Neural progenitor cell (in vitro differentiated cells): ENCODE measurements at regions not wholly inside any gene's neighbourhood (a gene's known extent, or its start where the extent isn't known, plus 50 kb on each side); places are given as distances from the start of the nearest gene placed in this dataset.

Source experiments
- DNase-seq: peaks from one replicate; pipeline ENCODE4 v3.0.0-alpha.2; 2016; ENCODE audit warnings: low spot score
- H2AFZ ChIP-seq: fragments of 200-600 bp; sonication (generic); replicated peaks from 2 replicates; pipeline ENCODE4 v1.6.1; 2016; ENCODE audit warnings: antibody characterized with exemption
- H3F3A ChIP-seq: fragments of 200-600 bp; sonication (generic); 2 replicates; pipeline ENCODE4 v1.6.1; 2016; ENCODE audit warnings: antibody characterized with exemption, low read depth
- H3K27ac ChIP-seq: fragments of 200-600 bp; sonication (generic); 2 replicates; pipeline ENCODE4 v1.5.1; 2016; ENCODE audit warnings: mild to moderate bottlenecking
- H3K27me3 ChIP-seq: fragments of 200-600 bp; sonication (generic); 2 replicates; pipeline ENCODE4 v1.6.1; 2016; ENCODE audit warnings: mild to moderate bottlenecking, moderate library complexity
- H3K36me3 ChIP-seq: fragments of 200-600 bp; sonication (generic); 2 replicates; pipeline ENCODE4 v1.5.1; 2016
- H3K4me1 ChIP-seq: fragments of 200-600 bp; sonication (generic); 2 replicates; pipeline ENCODE4 v1.6.1; 2016; ENCODE audit warnings: mixed run types
- H3K4me2 ChIP-seq: fragments of 200-600 bp; sonication (generic); 2 replicates; pipeline ENCODE4 v1.6.1; 2016
- H3K4me3 ChIP-seq: fragments of 200-600 bp; sonication (generic); 2 replicates; pipeline ENCODE4 v1.5.1; 2016
- H3K79me2 ChIP-seq: fragments of 200-600 bp; sonication (generic); 2 replicates; pipeline ENCODE4 v1.6.1; 2016; ENCODE audit warnings: low read depth
- H3K9ac ChIP-seq: fragments of 200-600 bp; sonication (generic); 2 replicates; pipeline ENCODE4 v1.6.1; 2016
- H3K9me3 ChIP-seq: fragments of 200-600 bp; sonication (generic); 2 replicates; pipeline ENCODE4 v1.5.1; 2016; ENCODE audit warnings: low read depth
- H4K20me1 ChIP-seq: fragments of 200-600 bp; sonication (generic); 2 replicates; pipeline ENCODE4 v1.6.1; 2016; ENCODE audit warnings: low read depth
- H3K27ac Mint-ChIP-seq: 3 replicates; pipeline ENCODE4 v1.8.0; 2021; ENCODE audit warnings: mixed read lengths
- H3K27me3 Mint-ChIP-seq: 2 replicates; pipeline ENCODE4 v1.8.0; 2022; ENCODE audit warnings: low read depth, mild to moderate bottlenecking, inconsistent platforms, moderate library complexity, mixed read lengths; ENCODE audit not compliant: insufficient read depth
- H3K36me3 Mint-ChIP-seq: 3 replicates; pipeline ENCODE4 v1.8.0; 2021; ENCODE audit warnings: mixed read lengths
- H3K4me1 Mint-ChIP-seq: 3 replicates; pipeline ENCODE4 v1.8.0; 2021; ENCODE audit warnings: mixed read lengths
- H3K4me3 Mint-ChIP-seq: 3 replicates; pipeline ENCODE4 v1.8.0; 2021; ENCODE audit warnings: mild to moderate bottlenecking, moderate library complexity, mixed read lengths
- H3K9me3 Mint-ChIP-seq: 3 replicates; pipeline ENCODE4 v1.8.0; 2020; ENCODE audit warnings: mixed read lengths
- CTCF ChIP-seq: fragments of 200-600 bp; sonication (generic); IDR thresholded peaks from 2 replicates; pipeline ENCODE4 v1.5.1; 2017; ENCODE audit warnings: antibody characterized with exemption, mild to moderate bottlenecking
- EZH2 ChIP-seq: fragments of 200-600 bp; sonication (generic); IDR thresholded peaks from 2 replicates; pipeline ENCODE4 v1.6.1; 2017; ENCODE audit warnings: antibody characterized with exemption, mild to moderate bottlenecking, moderate library complexity
- EZH2phosphoT487 ChIP-seq: fragments of 200-600 bp; sonication (generic); IDR thresholded peaks from 2 replicates; pipeline ENCODE4 v1.6.1; 2017; ENCODE audit warnings: antibody characterized with exemption

GRCh38 chr2:144595686-144596072 lies 75.8 kb upstream of the ZEB2 start:
- TF ChIP-seq EZH2 (no peak), CTCF (no peak), EZH2phosphoT487 (no peak)
- Mint-ChIP-seq H3K4me3 (peak overlapping the region; percentile 73), H3K4me1 (peaks cover 57% of the 10 kb centered on the region), H3K9me3 (peaks cover 8% of the 10 kb centered on the region), H3K27ac (peak overlapping the region; percentile 98), H3K27me3 (peaks cover 2% of the 10 kb centered on the region), H3K36me3 (peaks cover 4% of the 10 kb centered on the region)
- Histone ChIP-seq H3K4me2 (peak overlapping the region; percentile 42), H3K4me3 (no peak overlapping the region), H3K9me3 (no peaks in the 10 kb centered on the region), H3K36me3 (no peaks in the 10 kb centered on the region), H3K27me3 (no peaks in the 10 kb centered on the region), H3K9ac (no peak overlapping the region), H2AFZ (peak overlapping the region; percentile 93), H3K79me2 (no peaks in the 10 kb centered on the region), H3F3A (peaks cover 18% of the 10 kb centered on the region), H3K27ac (peak overlapping the region; percentile 24), H3K4me1 (peaks cover 55% of the 10 kb centered on the region), H4K20me1 (no peaks in the 10 kb centered on the region)
- DNase-seq: no peak

- H3K4me1 ChIP-seq: peaks cover 55% of the 10 kb centered on the region
Observed at GRCh38 chr2:144595279-144595678, 75.4 kb upstream of the ZEB2 start.

GRCh38 chr2:144593803-144594202 lies 73.9 kb upstream of the ZEB2 start:
- H4K20me1 ChIP-seq: no peaks in the 10 kb centered on the region
- no peaks in the 10 kb centered on the region for H3K36me3 Mint-ChIP-seq
- H3K27me3 ChIP-seq: no peaks in the 10 kb centered on the region
- H3K9ac ChIP-seq: no peak overlapping the region
- H3K4me1 Mint-ChIP-seq: peaks cover 57% of the 10 kb centered on the region
- H3K27me3 Mint-ChIP-seq: no peaks in the 10 kb centered on the region
- no peaks in the 10 kb centered on the region for H3K9me3 ChIP-seq
- H3K4me3 ChIP-seq: no peak overlapping the region
- H3K79me2 ChIP-seq: no peaks in the 10 kb centered on the region
- no peak for TF ChIP-seq EZH2
- TF ChIP-seq EZH2phosphoT487: no peak
- no peak for TF ChIP-seq CTCF
- H3K4me1 ChIP-seq: peaks cover 55% of the 10 kb centered on the region
- H3K36me3 ChIP-seq: no peaks in the 10 kb centered on the region
- no peak overlapping the region for H3K4me3 Mint-ChIP-seq
- no peak overlapping the region for H3K27ac ChIP-seq
- H2AFZ ChIP-seq: no peak overlapping the region
- no peak for DNase-seq
- peaks cover 18% of the 10 kb centered on the region for H3F3A ChIP-seq
- peaks cover 10% of the 10 kb centered on the region for H3K9me3 Mint-ChIP-seq
- no peak overlapping the region for H3K4me2 ChIP-seq
- H3K27ac Mint-ChIP-seq: no peak overlapping the region

More at GRCh38 chr2:144595279-144595678, 75.4 kb upstream of the ZEB2 start:
- Mint-ChIP-seq H3K27me3 (no peaks in the 10 kb centered on the region), H3K36me3 (peaks cover 4% of the 10 kb centered on the region), H3K9me3 (peaks cover 8% of the 10 kb centered on the region), H3K4me3 (peak overlapping the region; percentile 73), H3K27ac (peak overlapping the region; percentile 98), H3K4me1 (peaks cover 57% of the 10 kb centered on the region)
- no peaks in the 10 kb centered on the region for H4K20me1 ChIP-seq
- no peak overlapping the region for H3K27ac ChIP-seq
- DNase-seq: no peak
- no peaks in the 10 kb centered on the region for H3K36me3 ChIP-seq
- H3K9ac ChIP-seq: no peak overlapping the region
- H3K79me2 ChIP-seq: no peaks in the 10 kb centered on the region
- peak overlapping the region; percentile 42 for H3K4me2 ChIP-seq
- TF ChIP-seq EZH2: no peak
- TF ChIP-seq CTCF: no peak
- TF ChIP-seq EZH2phosphoT487: no peak
- no peak overlapping the region for H2AFZ ChIP-seq
- no peaks in the 10 kb centered on the region for H3K9me3 ChIP-seq
- no peaks in the 10 kb centered on the region for H3K27me3 ChIP-seq
- peaks cover 18% of the 10 kb centered on the region for H3F3A ChIP-seq
- no peak overlapping the region for H3K4me3 ChIP-seq
